ENCODE measurements at regions not wholly inside any gene's neighbourhood (a gene's known extent, or its start where the extent isn't known, plus 50 kb on each side); places are given as distances from the start of the nearest gene placed in this dataset.

GRCh38 chr16:17801068-17801467 lies 330.3 kb upstream of the XYLT1 start:
- Mint-ChIP-seq H3K9me3 (no peaks in the 10 kb centered on the region), H3K36me3 (ENCODE audit: low read depth) (no peaks in the 10 kb centered on the region), H3K27ac (no peak overlapping the region), H3K4me1 (no peaks in the 10 kb centered on the region), H3K4me3 (no peak overlapping the region), H3K27me3 (peaks cover 14% of the 10 kb centered on the region)
- DNase-seq (no peak), ATAC-seq (no peak)

GRCh38 chr16:17798716-17799115 lies 328.0 kb upstream of the XYLT1 start:
- Mint-ChIP-seq H3K27me3 (peaks cover 4% of the 10 kb centered on the region), H3K4me3 (no peak overlapping the region), H3K9me3 (no peaks in the 10 kb centered on the region), H3K36me3 (ENCODE audit: low read depth) (no peaks in the 10 kb centered on the region), H3K4me1 (no peaks in the 10 kb centered on the region), H3K27ac (no peak overlapping the region)
- no peak for DNase-seq
- no peak for ATAC-seq

- DNase-seq (no peak), ATAC-seq (no peak)
- H3K27me3 Mint-ChIP-seq, result peaks cover 11% of the 10 kb centered on the region
- no peak overlapping the region for H3K27ac Mint-ChIP-seq
- peaks cover 5% of the 10 kb centered on the region for H3K9me3 Mint-ChIP-seq
- no peak overlapping the region for H3K4me3 Mint-ChIP-seq
- no peaks in the 10 kb centered on the region for H3K4me1 Mint-ChIP-seq
- H3K36me3 Mint-ChIP-seq (ENCODE audit: low read depth), result no peaks in the 10 kb centered on the region
These were observed 322.6 kb upstream of the XYLT1 start for GRCh38 chr16:17793354-17793753.

- Mint-ChIP-seq H3K27me3 (peaks cover 5% of the 10 kb centered on the region), H3K36me3 (ENCODE audit: low read depth) (no peaks in the 10 kb centered on the region), H3K9me3 (no peaks in the 10 kb centered on the region), H3K4me1 (no peaks in the 10 kb centered on the region), H3K27ac (no peak overlapping the region), H3K4me3 (no peak overlapping the region)
- no peak for DNase-seq
- no peak for ATAC-seq
These were observed 313.3 kb upstream of the XYLT1 start for GRCh38 chr16:17784073-17784472.

- H3K4me3 Mint-ChIP-seq, result no peak overlapping the region
These were observed 309.4 kb upstream of the XYLT1 start for GRCh38 chr16:17780181-17780580.

GRCh38 chr16:17777408-17777863 lies 306.7 kb upstream of the XYLT1 start:
- DNase-seq (no peak), ATAC-seq (no peak)
- no peaks in the 10 kb centered on the region for H3K4me1 Mint-ChIP-seq
- no peaks in the 10 kb centered on the region for H3K36me3 Mint-ChIP-seq (ENCODE audit: low read depth)
- no peak overlapping the region for H3K4me3 Mint-ChIP-seq
- peaks cover 12% of the 10 kb centered on the region for H3K27me3 Mint-ChIP-seq
- peaks cover 5% of the 10 kb centered on the region for H3K9me3 Mint-ChIP-seq
- no peak overlapping the region for H3K27ac Mint-ChIP-seq

More at GRCh38 chr16:17780181-17780580, 309.4 kb upstream of the XYLT1 start:
- ATAC-seq (no peak), DNase-seq (no peak)
- H3K27ac Mint-ChIP-seq, result no peak overlapping the region
- no peaks in the 10 kb centered on the region for H3K4me1 Mint-ChIP-seq
- peaks cover 13% of the 10 kb centered on the region for H3K27me3 Mint-ChIP-seq
- H3K9me3 Mint-ChIP-seq, result peaks cover 5% of the 10 kb centered on the region
- no peaks in the 10 kb centered on the region for H3K36me3 Mint-ChIP-seq (ENCODE audit: low read depth)

GRCh38 chr16:17776888-17777287 lies 306.1 kb upstream of the XYLT1 start:
- H3K4me3 Mint-ChIP-seq, result no peak overlapping the region
- DNase-seq (no peak), ATAC-seq (no peak)
- H3K4me1 Mint-ChIP-seq, result no peaks in the 10 kb centered on the region
- no peak overlapping the region for H3K27ac Mint-ChIP-seq
- H3K9me3 Mint-ChIP-seq, result peaks cover 5% of the 10 kb centered on the region
- no peaks in the 10 kb centered on the region for H3K36me3 Mint-ChIP-seq (ENCODE audit: low read depth)
- peaks cover 12% of the 10 kb centered on the region for H3K27me3 Mint-ChIP-seq

GRCh38 chr16:17776465-17776864 lies 305.7 kb upstream of the XYLT1 start:
- ATAC-seq (no peak), DNase-seq (no peak)
- Mint-ChIP-seq H3K36me3 (ENCODE audit: low read depth) (no peaks in the 10 kb centered on the region), H3K9me3 (peaks cover 5% of the 10 kb centered on the region), H3K27me3 (peaks cover 12% of the 10 kb centered on the region), H3K4me3 (no peak overlapping the region), H3K27ac (no peak overlapping the region), H3K4me1 (no peaks in the 10 kb centered on the region)

- Mint-ChIP-seq H3K27ac (no peak overlapping the region), H3K4me1 (no peaks in the 10 kb centered on the region), H3K36me3 (ENCODE audit: low read depth) (no peaks in the 10 kb centered on the region), H3K4me3 (no peak overlapping the region), H3K9me3 (peaks cover 12% of the 10 kb centered on the region), H3K27me3 (peaks cover 12% of the 10 kb centered on the region)
- DNase-seq, result no peak
- no peak for ATAC-seq
These were observed 304.3 kb upstream of the XYLT1 start for GRCh38 chr16:17775061-17775460.

GRCh38 chr16:17773698-17774101 lies 302.9 kb upstream of the XYLT1 start:
- Mint-ChIP-seq H3K36me3 (ENCODE audit: low read depth) (no peaks in the 10 kb centered on the region), H3K27me3 (peaks cover 16% of the 10 kb centered on the region), H3K4me1 (no peaks in the 10 kb centered on the region), H3K27ac (no peak overlapping the region), H3K9me3 (peaks cover 15% of the 10 kb centered on the region), H3K4me3 (no peak overlapping the region)
- no peak for ATAC-seq
- no peak for DNase-seq

GRCh38 chr16:17770104-17770503 lies 299.3 kb upstream of the XYLT1 start:
- Mint-ChIP-seq H3K27me3 (peaks cover 9% of the 10 kb centered on the region), H3K27ac (no peak overlapping the region), H3K9me3 (peaks cover 10% of the 10 kb centered on the region), H3K4me3 (no peak overlapping the region), H3K36me3 (ENCODE audit: low read depth) (no peaks in the 10 kb centered on the region), H3K4me1 (no peaks in the 10 kb centered on the region)
- ATAC-seq (no peak), DNase-seq (no peak)

- no peaks in the 10 kb centered on the region for H3K36me3 Mint-ChIP-seq (ENCODE audit: low read depth)
- H3K27ac Mint-ChIP-seq, result no peak overlapping the region
- no peak for DNase-seq
- no peak overlapping the region for H3K4me3 Mint-ChIP-seq
- H3K4me1 Mint-ChIP-seq, result no peaks in the 10 kb centered on the region
- H3K27me3 Mint-ChIP-seq, result peaks cover 9% of the 10 kb centered on the region
- no peak for ATAC-seq
- H3K9me3 Mint-ChIP-seq, result peaks cover 10% of the 10 kb centered on the region
These were observed 298.3 kb upstream of the XYLT1 start for GRCh38 chr16:17769065-17769464.

GRCh38 chr16:17768257-17768656 lies 297.5 kb upstream of the XYLT1 start:
- ATAC-seq, result no peak
- no peak overlapping the region for H3K27ac Mint-ChIP-seq
- DNase-seq, result no peak
- H3K9me3 Mint-ChIP-seq, result peaks cover 10% of the 10 kb centered on the region
- H3K4me1 Mint-ChIP-seq, result no peaks in the 10 kb centered on the region
- H3K27me3 Mint-ChIP-seq, result peaks cover 11% of the 10 kb centered on the region
- H3K36me3 Mint-ChIP-seq (ENCODE audit: low read depth), result no peaks in the 10 kb centered on the region
- H3K4me3 Mint-ChIP-seq, result no peak overlapping the region

- no peak overlapping the region for H3K27ac Mint-ChIP-seq
- no peak for ATAC-seq
- no peak overlapping the region for H3K4me3 Mint-ChIP-seq
- H3K9me3 Mint-ChIP-seq, result peaks cover 9% of the 10 kb centered on the region
- no peaks in the 10 kb centered on the region for H3K36me3 Mint-ChIP-seq (ENCODE audit: low read depth)
- peaks cover 11% of the 10 kb centered on the region for H3K27me3 Mint-ChIP-seq
- H3K4me1 Mint-ChIP-seq, result no peaks in the 10 kb centered on the region
- no peak for DNase-seq
These were observed 295.3 kb upstream of the XYLT1 start for GRCh38 chr16:17766012-17766411.

- Mint-ChIP-seq H3K27ac (no peak overlapping the region), H3K36me3 (ENCODE audit: low read depth) (no peaks in the 10 kb centered on the region), H3K4me3 (no peak overlapping the region), H3K9me3 (no peaks in the 10 kb centered on the region), H3K4me1 (no peaks in the 10 kb centered on the region), H3K27me3 (peaks cover 7% of the 10 kb centered on the region)
- ATAC-seq (no peak), DNase-seq (no peak)
These were observed 289.0 kb upstream of the XYLT1 start for GRCh38 chr16:17759451-17760390.

Data from activated naive CD8-positive, alpha-beta T cell treated with anti-CD3 and anti-CD28 coated beads, Interleukin-2, amount 50 U/mL, for 24 hours (primary cell).